ENCODE measurements at regions not wholly inside any gene's neighbourhood (a gene's known extent, or its start where the extent isn't known, plus 50 kb on each side); places are given as distances from the start of the nearest gene placed in this dataset.

GRCh38 chr11:111169367-111169766 is 76.2 kb upstream of the POU2AF2 start:
- H3K18ac ChIP-seq (ENCODE audit: low read length), result no peak overlapping the region
- H2BK120ac ChIP-seq (ENCODE audit: low read depth, low read length), result no peak overlapping the region
- H3K4me1 ChIP-seq (ENCODE audit: control insufficient read depth in 2 of 2, insufficient read depth in 1 of 2, low read depth in 1 of 2, low read length in 2 of 2), result no peaks in the 10 kb centered on the region
- H4K8ac ChIP-seq (ENCODE audit: low read depth, low read length), result no peak overlapping the region
- no peak overlapping the region for H2AFZ ChIP-seq (ENCODE audit: low read length)
- H3K9ac ChIP-seq (ENCODE audit: low read depth, low read length, poor library complexity), result no peak overlapping the region
- no peak overlapping the region for H3K14ac ChIP-seq (ENCODE audit: low read length)
- H2AK5ac ChIP-seq (ENCODE audit: low read depth, low read length), result no peak overlapping the region
- H3K27me3 ChIP-seq (ENCODE audit: control insufficient read depth in 3 of 3, insufficient read depth in 3 of 3, low read depth in 1 of 3, low read length in 3 of 3), result no peaks in the 10 kb centered on the region
- H3K23ac ChIP-seq (ENCODE audit: low read depth, low read length, poor library complexity), result no peak overlapping the region
- H2BK15ac ChIP-seq (ENCODE audit: low read length), result no peak overlapping the region
- H3K9me3 ChIP-seq (replicated peaks in 1 of 2; ENCODE audit: control insufficient read depth in 2 of 2, insufficient read depth in 1 of 2, low read depth in 1 of 2, low read length in 2 of 2), result no peaks in the 10 kb centered on the region
- H4K91ac ChIP-seq (ENCODE audit: low read depth, low read length, poor library complexity), result no peak overlapping the region
- no peaks in the 10 kb centered on the region for H3K79me1 ChIP-seq (ENCODE audit: low read depth, low read length)
- H2BK5ac ChIP-seq (ENCODE audit: low read length), result no peak overlapping the region
- H3K27ac ChIP-seq (replicated peaks; ENCODE audit: low read length), result no peak overlapping the region
- no peak overlapping the region for H3K4ac ChIP-seq (ENCODE audit: low read length)
- no peak overlapping the region for H3K4me2 ChIP-seq (ENCODE audit: insufficient read depth, low read length, poor library complexity, severe bottlenecking)
- no peak for DNase-seq (ENCODE audit: low spot score)
- H3K36me3 ChIP-seq (replicated peaks in 1 of 2; ENCODE audit: control insufficient read depth in 2 of 2, insufficient read depth in 2 of 2, low read length in 2 of 2), result no peaks in the 10 kb centered on the region
- no peak overlapping the region for H2BK12ac ChIP-seq (ENCODE audit: low read length)
- H3K4me3 ChIP-seq (ENCODE audit: low read length in 2 of 2), result no peak overlapping the region
- WGBS, 2 donors (ENCODE audit: extremely low coverage in 2 of 2, insufficient read length in 2 of 2, insufficient replicate concordance in 1 of 2), result no CpG with 5 or more reads among the region's 5 CpGs

DNA sequence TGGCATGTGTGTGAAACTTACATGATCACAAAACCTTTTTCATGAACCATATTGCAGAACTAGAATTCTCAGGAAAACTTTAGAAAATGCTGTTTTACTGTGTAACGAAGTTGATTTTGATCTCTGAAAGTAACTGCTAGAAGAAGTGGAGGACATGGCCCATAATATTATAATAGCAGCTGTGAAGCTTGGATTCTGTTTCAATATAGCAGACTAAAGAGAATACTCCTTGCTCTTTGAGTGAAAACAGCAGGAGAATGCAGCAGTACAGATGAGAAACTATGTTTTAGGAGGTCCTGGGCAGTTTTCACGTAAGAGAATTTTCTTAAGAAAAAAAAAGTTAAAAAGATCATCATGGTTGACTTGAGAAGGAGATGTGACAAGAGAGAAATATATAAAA is 76.7 kb upstream of the POU2AF2 start:
- H3K27ac ChIP-seq (replicated peaks; ENCODE audit: low read length), result no peak overlapping the region
- WGBS, 2 donors (ENCODE audit: extremely low coverage in 2 of 2, insufficient read length in 2 of 2, insufficient replicate concordance in 1 of 2), result no CpG with 5 or more reads among the region's 2 CpGs
- no peak overlapping the region for H3K18ac ChIP-seq (ENCODE audit: low read length)
- no peaks in the 10 kb centered on the region for H3K4me1 ChIP-seq (ENCODE audit: control insufficient read depth in 2 of 2, insufficient read depth in 1 of 2, low read depth in 1 of 2, low read length in 2 of 2)
- H3K27me3 ChIP-seq (ENCODE audit: control insufficient read depth in 3 of 3, insufficient read depth in 3 of 3, low read depth in 1 of 3, low read length in 3 of 3), result no peaks in the 10 kb centered on the region
- no peak overlapping the region for H2BK15ac ChIP-seq (ENCODE audit: low read length)
- H2BK12ac ChIP-seq (ENCODE audit: low read length), result no peak overlapping the region
- no peaks in the 10 kb centered on the region for H3K9me3 ChIP-seq (replicated peaks in 1 of 2; ENCODE audit: control insufficient read depth in 2 of 2, insufficient read depth in 1 of 2, low read depth in 1 of 2, low read length in 2 of 2)
- no peak overlapping the region for H3K4me3 ChIP-seq (ENCODE audit: low read length in 2 of 2)
- H3K9ac ChIP-seq (ENCODE audit: low read depth, low read length, poor library complexity), result no peak overlapping the region
- no peaks in the 10 kb centered on the region for H3K79me1 ChIP-seq (ENCODE audit: low read depth, low read length)
- H3K4ac ChIP-seq (ENCODE audit: low read length), result no peak overlapping the region
- no peak overlapping the region for H3K4me2 ChIP-seq (ENCODE audit: insufficient read depth, low read length, poor library complexity, severe bottlenecking)
- no peak overlapping the region for H2BK5ac ChIP-seq (ENCODE audit: low read length)
- no peak overlapping the region for H4K91ac ChIP-seq (ENCODE audit: low read depth, low read length, poor library complexity)
- H3K23ac ChIP-seq (ENCODE audit: low read depth, low read length, poor library complexity), result no peak overlapping the region
- no peak overlapping the region for H2AK5ac ChIP-seq (ENCODE audit: low read depth, low read length)
- H3K14ac ChIP-seq (ENCODE audit: low read length), result no peak overlapping the region
- no peak overlapping the region for H2BK120ac ChIP-seq (ENCODE audit: low read depth, low read length)
- no peaks in the 10 kb centered on the region for H3K36me3 ChIP-seq (replicated peaks in 1 of 2; ENCODE audit: control insufficient read depth in 2 of 2, insufficient read depth in 2 of 2, low read length in 2 of 2)
- no peak overlapping the region for H4K8ac ChIP-seq (ENCODE audit: low read depth, low read length)
- no peak overlapping the region for H2AFZ ChIP-seq (ENCODE audit: low read length)
- no peak for DNase-seq (ENCODE audit: low spot score)

DNA sequence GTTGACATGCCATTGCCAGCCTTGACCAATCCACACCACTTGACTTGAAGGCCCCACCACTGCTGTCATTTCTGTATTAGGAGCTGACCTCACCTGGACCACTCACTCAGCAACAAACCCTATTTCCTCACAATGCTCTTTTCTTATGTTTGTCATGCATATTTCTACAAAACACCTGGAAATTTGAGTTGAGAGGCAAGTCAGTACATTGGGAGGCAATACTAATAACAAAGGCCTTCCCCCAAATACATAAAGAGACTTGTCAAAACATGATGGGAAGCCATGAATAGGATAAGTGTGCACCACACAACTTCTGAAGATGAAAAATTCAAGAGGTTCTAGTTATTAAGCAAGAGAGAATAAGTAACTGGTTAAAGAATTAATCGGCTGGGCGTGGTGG is 77.9 kb upstream of the POU2AF2 start:
- Histone ChIP-seq H3K36me3 (replicated peaks in 1 of 2; ENCODE audit: control insufficient read depth in 2 of 2, insufficient read depth in 2 of 2, low read length in 2 of 2) (no peaks in the 10 kb centered on the region), H4K91ac (ENCODE audit: low read depth, low read length, poor library complexity) (no peak overlapping the region), H2AK5ac (ENCODE audit: low read depth, low read length) (no peak overlapping the region), H3K9ac (ENCODE audit: low read depth, low read length, poor library complexity) (no peak overlapping the region), H2BK12ac (ENCODE audit: low read length) (no peak overlapping the region), H2BK120ac (ENCODE audit: low read depth, low read length) (no peak overlapping the region), H3K23ac (ENCODE audit: low read depth, low read length, poor library complexity) (no peak overlapping the region), H3K27ac (replicated peaks; ENCODE audit: low read length) (no peak overlapping the region), H3K27me3 (ENCODE audit: control insufficient read depth in 3 of 3, insufficient read depth in 3 of 3, low read depth in 1 of 3, low read length in 3 of 3) (no peaks in the 10 kb centered on the region), H2BK5ac (ENCODE audit: low read length) (no peak overlapping the region), H4K8ac (ENCODE audit: low read depth, low read length) (no peak overlapping the region), H2BK15ac (ENCODE audit: low read length) (no peak overlapping the region), H3K4ac (ENCODE audit: low read length) (no peak overlapping the region), H3K9me3 (replicated peaks in 1 of 2; ENCODE audit: control insufficient read depth in 2 of 2, insufficient read depth in 1 of 2, low read depth in 1 of 2, low read length in 2 of 2) (no peaks in the 10 kb centered on the region), H3K4me1 (ENCODE audit: control insufficient read depth in 2 of 2, insufficient read depth in 1 of 2, low read depth in 1 of 2, low read length in 2 of 2) (no peaks in the 10 kb centered on the region), H3K79me1 (ENCODE audit: low read depth, low read length) (no peaks in the 10 kb centered on the region), H3K18ac (ENCODE audit: low read length) (no peak overlapping the region), H3K4me2 (ENCODE audit: insufficient read depth, low read length, poor library complexity, severe bottlenecking) (no peak overlapping the region), H3K14ac (ENCODE audit: low read length) (no peak overlapping the region), H3K4me3 (ENCODE audit: low read length in 2 of 2) (no peak overlapping the region), H2AFZ (ENCODE audit: low read length) (no peak overlapping the region)
- WGBS, 2 donors (ENCODE audit: extremely low coverage in 2 of 2, insufficient read length in 2 of 2, insufficient replicate concordance in 1 of 2), result no CpG with 5 or more reads among the region's 2 CpGs
- DNase-seq (ENCODE audit: low spot score), result no peak

DNA sequence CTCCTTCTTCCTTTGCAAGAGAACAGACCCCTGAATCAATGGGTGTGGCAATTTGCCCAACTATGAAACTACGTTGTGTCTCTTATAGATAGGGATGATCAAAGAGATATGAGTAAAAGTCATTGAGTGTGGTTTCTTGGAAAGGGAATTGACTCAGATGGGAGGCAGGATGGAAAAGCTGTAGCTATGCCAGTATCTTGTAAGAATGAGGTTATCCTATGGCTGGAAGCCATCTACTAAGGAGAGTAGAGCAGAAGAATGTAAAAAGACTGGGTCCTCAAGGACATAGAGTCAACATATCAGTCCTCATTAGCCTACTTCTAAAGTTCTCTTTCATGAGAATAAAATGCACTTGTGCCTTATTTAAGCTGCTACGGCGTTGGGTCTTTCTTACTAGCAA is 78.9 kb upstream of the POU2AF2 start:
- no peak overlapping the region for H4K91ac ChIP-seq (ENCODE audit: low read depth, low read length, poor library complexity)
- no peak overlapping the region for H2AK5ac ChIP-seq (ENCODE audit: low read depth, low read length)
- H2BK12ac ChIP-seq (ENCODE audit: low read length), result no peak overlapping the region
- no peak overlapping the region for H3K23ac ChIP-seq (ENCODE audit: low read depth, low read length, poor library complexity)
- H3K4me1 ChIP-seq (ENCODE audit: control insufficient read depth in 2 of 2, insufficient read depth in 1 of 2, low read depth in 1 of 2, low read length in 2 of 2), result no peaks in the 10 kb centered on the region
- no peak overlapping the region for H4K8ac ChIP-seq (ENCODE audit: low read depth, low read length)
- no peak overlapping the region for H3K18ac ChIP-seq (ENCODE audit: low read length)
- H2BK120ac ChIP-seq (ENCODE audit: low read depth, low read length), result no peak overlapping the region
- H3K79me1 ChIP-seq (ENCODE audit: low read depth, low read length), result no peaks in the 10 kb centered on the region
- no peak overlapping the region for H3K4me3 ChIP-seq (ENCODE audit: low read length in 2 of 2)
- no peak overlapping the region for H3K4ac ChIP-seq (ENCODE audit: low read length)
- no peak overlapping the region for H3K4me2 ChIP-seq (ENCODE audit: insufficient read depth, low read length, poor library complexity, severe bottlenecking)
- no peak overlapping the region for H3K9ac ChIP-seq (ENCODE audit: low read depth, low read length, poor library complexity)
- no peaks in the 10 kb centered on the region for H3K9me3 ChIP-seq (replicated peaks in 1 of 2; ENCODE audit: control insufficient read depth in 2 of 2, insufficient read depth in 1 of 2, low read depth in 1 of 2, low read length in 2 of 2)
- H2BK5ac ChIP-seq (ENCODE audit: low read length), result no peak overlapping the region
- no peak overlapping the region for H2AFZ ChIP-seq (ENCODE audit: low read length)
- WGBS, 2 donors (ENCODE audit: extremely low coverage in 2 of 2, insufficient read length in 2 of 2, insufficient replicate concordance in 1 of 2), result no CpG with 5 or more reads among the region's 3 CpGs
- no peak overlapping the region for H2BK15ac ChIP-seq (ENCODE audit: low read length)
- no peaks in the 10 kb centered on the region for H3K27me3 ChIP-seq (ENCODE audit: control insufficient read depth in 3 of 3, insufficient read depth in 3 of 3, low read depth in 1 of 3, low read length in 3 of 3)
- DNase-seq (ENCODE audit: low spot score), result no peak
- H3K27ac ChIP-seq (replicated peaks; ENCODE audit: low read length), result no peak overlapping the region
- H3K36me3 ChIP-seq (replicated peaks in 1 of 2; ENCODE audit: control insufficient read depth in 2 of 2, insufficient read depth in 2 of 2, low read length in 2 of 2), result no peaks in the 10 kb centered on the region
- H3K14ac ChIP-seq (ENCODE audit: low read length), result no peak overlapping the region

Data from neuronal stem cell (in vitro differentiated cells).